ENCODE measurements at regions not wholly inside any gene's neighbourhood (a gene's known extent, or its start where the extent isn't known, plus 50 kb on each side); places are given as distances from the start of the nearest gene placed in this dataset.

- ChIA-PET CTCF (interaction anchor here (1.1 kb wide), 1 partner anchor 8 kb away, joined by 3 read pairs; no protein-coding TSS in a partner anchor), POLR2A (interaction anchor here (0.6 kb wide), 1 partner anchor 460 kb away, joined by 4 read pairs; no protein-coding TSS in a partner anchor)
- H3K27ac Mint-ChIP-seq = no peak overlapping the region
- ATAC-seq = no peak
- H3K4me3 Mint-ChIP-seq = no peak overlapping the region
- H3K36me3 Mint-ChIP-seq (ENCODE audit: low read depth) = no peaks in the 10 kb centered on the region
- no peak for DNase-seq
- no peaks in the 10 kb centered on the region for H3K9me3 Mint-ChIP-seq (ENCODE audit: insufficient read depth)
- H3K4me1 Mint-ChIP-seq (ENCODE audit: low read depth) = no peaks in the 10 kb centered on the region
- peaks cover 4% of the 10 kb centered on the region for H3K27me3 Mint-ChIP-seq (ENCODE audit: low read depth)
Measured at GRCh38 chr19:28744943-28745342, 468.0 kb downstream of the UQCRFS1 start.

DNA sequence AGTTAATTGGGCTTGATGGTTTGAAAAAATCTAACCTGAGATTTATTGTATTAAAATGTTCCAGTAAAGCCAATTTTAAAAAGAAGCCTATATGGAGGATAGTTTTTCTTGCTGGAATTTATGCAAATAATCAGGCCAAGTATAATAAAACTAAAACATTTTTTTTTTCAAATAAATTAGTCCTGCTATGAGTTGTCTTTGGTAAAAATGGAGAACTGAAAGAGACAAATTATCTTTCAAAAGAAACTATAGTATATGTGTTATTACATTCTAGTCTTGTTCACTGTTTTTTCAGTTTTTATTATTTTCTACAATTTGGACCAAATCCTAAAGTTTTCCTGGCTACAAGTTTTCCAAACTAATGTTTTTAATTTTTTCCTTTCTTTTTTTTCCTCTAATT, 468.9 kb downstream of the UQCRFS1 start:
- DNase-seq (no peak), ATAC-seq (no peak)
- Mint-ChIP-seq H3K4me3 (no peak overlapping the region), H3K36me3 (ENCODE audit: low read depth) (no peaks in the 10 kb centered on the region), H3K9me3 (ENCODE audit: insufficient read depth) (no peaks in the 10 kb centered on the region), H3K27ac (no peak overlapping the region), H3K4me1 (ENCODE audit: low read depth) (no peaks in the 10 kb centered on the region), H3K27me3 (ENCODE audit: low read depth) (peaks cover 6% of the 10 kb centered on the region)
- ChIA-PET CTCF (interaction anchor here (0.6 kb wide), 1 partner anchor 119 kb away, joined by 3 read pairs; no protein-coding TSS in a partner anchor), POLR2A (no interaction called here)

DNA sequence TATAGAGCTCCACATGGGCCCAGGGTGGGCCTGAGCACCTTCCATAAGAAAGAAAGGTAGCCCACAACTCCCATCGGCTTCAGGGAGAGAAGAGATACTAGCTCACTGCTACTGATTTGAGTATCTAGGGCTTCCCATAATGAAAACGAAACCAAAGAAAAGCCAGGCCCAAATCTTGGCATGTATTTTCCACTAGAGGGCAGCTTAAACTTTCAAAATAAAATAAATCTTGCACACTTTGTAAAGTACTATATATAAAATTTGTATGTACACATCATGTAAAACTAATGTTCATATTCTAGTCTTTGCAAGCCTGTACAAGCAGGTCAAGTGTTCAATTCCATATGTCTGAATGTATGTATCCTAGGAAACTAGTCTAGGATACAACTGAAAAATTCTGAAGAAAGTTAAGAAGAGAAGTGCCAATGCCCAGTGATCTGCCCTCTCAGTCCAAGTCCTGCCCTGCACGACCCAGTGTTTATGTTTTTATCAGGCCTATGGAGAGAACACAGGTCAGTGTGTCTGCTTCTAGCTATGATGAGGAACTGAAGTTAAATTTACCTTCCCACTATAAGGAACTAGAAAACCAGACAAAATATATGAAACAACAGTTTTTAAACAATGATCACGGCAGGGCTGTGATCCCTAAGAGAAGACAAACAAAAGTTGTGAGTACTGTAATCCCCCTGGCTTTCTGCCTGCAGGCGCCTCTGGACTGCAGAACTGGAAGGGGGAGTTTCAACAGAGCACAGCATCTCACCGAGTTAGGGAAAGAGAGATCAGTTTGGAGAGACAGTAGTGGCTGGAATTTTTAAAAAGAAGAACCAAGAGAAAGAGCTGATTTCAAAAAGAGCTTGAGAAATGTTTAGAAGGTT, 475.7 kb downstream of the UQCRFS1 start:
- peak; percentile 42 for ATAC-seq
- no peak overlapping the region for H3K4me3 Mint-ChIP-seq
- CTCF ChIA-PET = interaction anchor here (0.6 to 3.2 kb wide), 22 partner anchors 8 to 791 kb away, joined by 3 to 41 read pairs (median 3); no protein-coding TSS in a partner anchor
- peak overlapping the region; percentile 56 for H3K27ac Mint-ChIP-seq
- peaks cover 2% of the 10 kb centered on the region for H3K27me3 Mint-ChIP-seq (ENCODE audit: low read depth)
- peak; percentile 35 for DNase-seq
- POLR2A ChIA-PET = no interaction called here
- no peaks in the 10 kb centered on the region for H3K9me3 Mint-ChIP-seq (ENCODE audit: insufficient read depth)
- peaks cover 5% of the 10 kb centered on the region for H3K4me1 Mint-ChIP-seq (ENCODE audit: low read depth)
- no peaks in the 10 kb centered on the region for H3K36me3 Mint-ChIP-seq (ENCODE audit: low read depth)

- Mint-ChIP-seq H3K9me3 (ENCODE audit: insufficient read depth) (no peaks in the 10 kb centered on the region), H3K36me3 (ENCODE audit: low read depth) (no peaks in the 10 kb centered on the region), H3K4me3 (no peak overlapping the region), H3K27ac (peak overlapping the region; percentile 56), H3K27me3 (ENCODE audit: low read depth) (peaks cover 2% of the 10 kb centered on the region), H3K4me1 (ENCODE audit: low read depth) (peaks cover 5% of the 10 kb centered on the region)
- ChIA-PET CTCF (interaction anchor here (0.6 to 3.2 kb wide), 20 partner anchors 8 to 791 kb away, joined by 3 to 41 read pairs (median 3); no protein-coding TSS in a partner anchor), POLR2A (no interaction called here)
- DNase-seq (no peak), ATAC-seq (no peak)
Measured at GRCh38 chr19:28736528-28736927, 476.4 kb downstream of the UQCRFS1 start.

DNA sequence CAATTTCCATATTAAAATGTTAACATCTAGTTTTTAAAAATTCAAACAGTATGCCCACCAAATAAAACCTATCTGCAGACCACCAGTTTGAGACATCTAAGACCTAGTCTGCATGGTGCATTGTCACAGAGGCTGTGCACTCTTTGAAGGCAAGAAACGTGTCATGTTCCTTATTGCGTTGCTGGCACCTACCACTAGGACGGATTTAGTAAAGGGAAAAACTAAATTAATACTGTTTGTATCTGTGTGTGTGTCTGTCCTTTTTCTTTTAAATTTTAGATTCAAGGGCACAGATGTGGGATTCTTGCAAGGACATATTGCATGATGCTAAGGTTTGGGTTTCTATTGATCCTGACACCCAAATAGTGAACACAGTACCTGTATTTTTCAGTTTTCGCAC, 481.4 kb downstream of the UQCRFS1 start:
- no peaks in the 10 kb centered on the region for H3K36me3 Mint-ChIP-seq (ENCODE audit: low read depth)

GRCh38 chr19:28730791-28731512, 482.0 kb downstream of the UQCRFS1 start:
- Mint-ChIP-seq H3K27ac (no peak overlapping the region), H3K36me3 (ENCODE audit: low read depth) (no peaks in the 10 kb centered on the region), H3K27me3 (ENCODE audit: low read depth) (peaks cover 13% of the 10 kb centered on the region), H3K9me3 (ENCODE audit: insufficient read depth) (no peaks in the 10 kb centered on the region), H3K4me1 (ENCODE audit: low read depth) (no peaks in the 10 kb centered on the region), H3K4me3 (no peak overlapping the region)
- DNase-seq (no peak), ATAC-seq (no peak)
- CTCF ChIA-PET = no interaction called here
- POLR2A ChIA-PET = no interaction called here

More for the DNA sequence above, 481.4 kb downstream of the UQCRFS1 start:
- no peaks in the 10 kb centered on the region for H3K9me3 Mint-ChIP-seq (ENCODE audit: insufficient read depth)
- ChIA-PET POLR2A (no interaction called here), CTCF (no interaction called here)
- peaks cover 9% of the 10 kb centered on the region for H3K27me3 Mint-ChIP-seq (ENCODE audit: low read depth)
- H3K4me1 Mint-ChIP-seq (ENCODE audit: low read depth) = peaks cover under 1% of the 10 kb centered on the region
- DNase-seq (no peak), ATAC-seq (no peak)
- H3K27ac Mint-ChIP-seq = no peak overlapping the region
- no peak overlapping the region for H3K4me3 Mint-ChIP-seq

GRCh38 chr19:28727480-28728159, 485.3 kb downstream of the UQCRFS1 start:
- DNase-seq (no peak), ATAC-seq (no peak)
- Mint-ChIP-seq H3K4me1 (ENCODE audit: low read depth) (no peaks in the 10 kb centered on the region), H3K36me3 (ENCODE audit: low read depth) (no peaks in the 10 kb centered on the region), H3K4me3 (no peak overlapping the region), H3K27me3 (ENCODE audit: low read depth) (peaks cover 18% of the 10 kb centered on the region), H3K9me3 (ENCODE audit: insufficient read depth) (no peaks in the 10 kb centered on the region), H3K27ac (no peak overlapping the region)
- CTCF ChIA-PET = no interaction called here
- POLR2A ChIA-PET = no interaction called here

DNA sequence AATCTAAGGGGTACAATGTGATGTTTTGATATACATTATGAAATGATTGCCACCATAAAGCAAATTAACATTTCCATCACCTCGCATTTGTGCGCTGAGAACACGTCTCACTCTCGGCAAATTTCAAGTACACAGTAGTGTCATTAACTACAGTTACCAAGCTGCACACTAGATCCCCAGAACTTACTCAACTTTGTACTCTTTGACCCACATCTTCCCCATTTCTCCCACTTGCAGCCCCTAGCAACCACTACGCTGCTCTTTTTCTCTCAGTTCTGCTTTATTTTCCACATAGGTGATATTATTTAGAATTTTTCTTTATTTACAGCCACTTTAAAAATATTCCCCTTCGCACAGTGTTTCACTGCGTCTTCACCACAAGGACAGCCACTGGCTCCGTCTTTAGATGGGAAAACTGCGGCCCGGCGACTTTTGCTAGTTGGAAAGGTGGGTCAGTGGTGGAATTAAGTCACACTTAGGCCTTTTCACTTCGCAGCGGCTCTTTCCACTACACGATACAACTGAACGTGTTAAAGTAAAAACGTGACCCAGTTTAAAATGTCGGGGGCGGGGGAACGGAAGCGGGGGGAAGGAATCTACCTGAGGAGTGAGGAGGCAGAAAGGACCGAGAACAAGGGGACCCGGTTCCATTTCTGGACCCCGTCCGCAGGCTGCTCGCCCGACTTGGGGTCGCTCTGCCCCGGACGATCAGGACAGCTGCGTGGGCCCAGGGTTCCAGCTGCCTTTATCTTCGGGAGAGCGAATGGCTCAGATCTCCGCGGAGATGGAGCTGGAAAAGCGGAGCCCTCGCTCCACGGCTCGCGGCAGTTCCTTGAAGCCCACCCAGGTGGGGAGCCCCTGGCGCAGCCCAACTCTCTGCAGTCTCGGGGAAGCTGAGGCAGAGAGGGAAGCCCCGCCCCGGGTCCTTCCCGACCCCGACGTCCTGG, 486.1 kb downstream of the UQCRFS1 start:
- H3K27me3 Mint-ChIP-seq (ENCODE audit: low read depth) = peaks cover 18% of the 10 kb centered on the region
- H3K4me3 Mint-ChIP-seq = no peak overlapping the region
- CTCF ChIA-PET = no interaction called here
- no peaks in the 10 kb centered on the region for H3K4me1 Mint-ChIP-seq (ENCODE audit: low read depth)
- DNase-seq (no peak), ATAC-seq (no peak)
- H3K36me3 Mint-ChIP-seq (ENCODE audit: low read depth) = no peaks in the 10 kb centered on the region
- no peaks in the 10 kb centered on the region for H3K9me3 Mint-ChIP-seq (ENCODE audit: insufficient read depth)
- POLR2A ChIA-PET = no interaction called here
- H3K27ac Mint-ChIP-seq = no peak overlapping the region

DNA sequence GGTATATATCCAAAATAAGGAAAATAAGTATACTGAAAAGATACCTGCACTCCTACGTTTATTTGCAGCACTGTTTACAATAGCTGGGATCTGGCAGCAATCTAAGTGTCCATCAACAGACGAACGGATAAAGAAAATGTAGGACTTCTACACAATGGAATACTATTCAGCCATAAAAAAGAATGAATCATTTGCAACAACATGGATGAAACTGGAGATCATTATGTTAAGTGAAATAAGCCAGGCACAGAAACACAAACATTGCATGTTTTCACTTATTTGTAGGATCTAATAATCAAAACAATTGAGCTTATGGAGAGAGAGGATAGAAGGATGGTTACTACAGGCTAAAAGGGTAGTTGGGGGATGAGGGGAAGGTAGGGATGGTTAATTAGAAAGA, 494.0 kb downstream of the UQCRFS1 start:
- Mint-ChIP-seq H3K4me1 (ENCODE audit: low read depth) (no peaks in the 10 kb centered on the region), H3K27ac (no peak overlapping the region), H3K36me3 (ENCODE audit: low read depth) (no peaks in the 10 kb centered on the region), H3K27me3 (ENCODE audit: low read depth) (peaks cover 2% of the 10 kb centered on the region), H3K9me3 (ENCODE audit: insufficient read depth) (no peaks in the 10 kb centered on the region), H3K4me3 (no peak overlapping the region)
- POLR2A ChIA-PET = no interaction called here
- ATAC-seq = no peak
- DNase-seq = no peak
- CTCF ChIA-PET = no interaction called here

GRCh38 chr19:28715157-28715556, 497.8 kb downstream of the UQCRFS1 start:
- H3K4me1 Mint-ChIP-seq (ENCODE audit: low read depth) = no peaks in the 10 kb centered on the region
- no peaks in the 10 kb centered on the region for H3K36me3 Mint-ChIP-seq (ENCODE audit: low read depth)
- POLR2A ChIA-PET = no interaction called here
- no peak overlapping the region for H3K4me3 Mint-ChIP-seq
- CTCF ChIA-PET = no interaction called here
- H3K9me3 Mint-ChIP-seq (ENCODE audit: insufficient read depth) = no peaks in the 10 kb centered on the region
- DNase-seq (no peak), ATAC-seq (no peak)
- H3K27ac Mint-ChIP-seq = no peak overlapping the region
- no peaks in the 10 kb centered on the region for H3K27me3 Mint-ChIP-seq (ENCODE audit: low read depth)

- H3K4me3 Mint-ChIP-seq = no peak overlapping the region
Measured at GRCh38 chr19:28711411-28711810, 501.5 kb downstream of the UQCRFS1 start.

More at GRCh38 chr19:28711411-28711810, 501.5 kb downstream of the UQCRFS1 start:
- Mint-ChIP-seq H3K36me3 (ENCODE audit: low read depth) (no peaks in the 10 kb centered on the region), H3K9me3 (ENCODE audit: insufficient read depth) (no peaks in the 10 kb centered on the region), H3K27me3 (ENCODE audit: low read depth) (no peaks in the 10 kb centered on the region), H3K27ac (no peak overlapping the region), H3K4me1 (ENCODE audit: low read depth) (no peaks in the 10 kb centered on the region)
- ChIA-PET CTCF (interaction anchor here (1.2 to 3.0 kb wide), 3 partner anchors 11 to 168 kb away, joined by 4 to 9 read pairs (median 5); no protein-coding TSS in a partner anchor), POLR2A (no interaction called here)
- DNase-seq (no peak), ATAC-seq (no peak)

All from activated CD8-positive, alpha-beta T cell treated with anti-CD3 and anti-CD28 coated beads, Interleukin-2, amount 10 ng/mL, durations not matched to agents 7 days and 5 days (primary cell).